Inflammatory macrophage treated with lipopolysaccharide for 4 hours (primary cell): ENCODE measurements at regions not wholly inside any gene's neighbourhood (a gene's known extent, or its start where the extent isn't known, plus 50 kb on each side); places are given as distances from the start of the nearest gene placed in this dataset.

ENCODE experiments used
- DNase-seq: peaks from one replicate; pipeline ENCODE4 v3.0.0-alpha.2; 2020

DNA sequence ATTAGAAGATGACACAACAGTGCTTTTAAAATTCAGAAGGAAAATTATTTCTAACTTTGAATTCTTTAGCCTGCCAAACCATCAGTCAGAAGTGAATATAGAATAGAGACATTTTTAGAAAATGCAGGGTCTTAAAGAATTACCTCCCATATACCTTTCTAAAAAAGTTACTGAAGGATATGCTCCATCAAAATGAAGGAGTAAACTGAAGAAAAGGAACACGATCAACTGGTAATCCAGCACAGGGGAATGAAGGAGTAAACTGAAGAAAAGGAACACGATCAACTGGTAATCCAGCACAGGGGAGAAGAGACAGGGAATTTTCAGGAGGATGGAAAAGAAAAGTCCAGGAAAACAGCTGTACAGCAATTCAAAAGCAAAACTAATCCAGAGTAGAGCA lies 75.4 kb upstream of the LDLRAD3 start:
- DNase-seq, result no peak

DNA sequence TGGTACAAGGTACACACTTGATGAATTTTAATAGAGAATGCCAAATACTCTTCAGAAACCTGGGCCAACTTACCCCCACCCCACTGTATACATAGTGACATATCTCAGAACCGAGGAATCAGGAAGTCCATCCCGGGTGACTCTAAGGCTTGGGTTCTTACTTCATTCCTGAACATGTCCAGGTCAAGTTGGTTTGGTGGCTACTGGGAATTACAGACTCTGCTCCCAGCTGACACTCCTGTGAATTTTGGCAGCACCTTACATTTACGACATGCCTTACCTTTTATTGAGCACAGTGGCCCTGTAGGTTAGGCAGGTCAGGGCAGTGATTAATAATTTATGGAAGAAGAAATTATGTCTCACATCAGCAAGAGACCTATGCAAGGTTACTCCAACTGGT lies 70.1 kb upstream of the LDLRAD3 start:
- no peak for DNase-seq

DNA sequence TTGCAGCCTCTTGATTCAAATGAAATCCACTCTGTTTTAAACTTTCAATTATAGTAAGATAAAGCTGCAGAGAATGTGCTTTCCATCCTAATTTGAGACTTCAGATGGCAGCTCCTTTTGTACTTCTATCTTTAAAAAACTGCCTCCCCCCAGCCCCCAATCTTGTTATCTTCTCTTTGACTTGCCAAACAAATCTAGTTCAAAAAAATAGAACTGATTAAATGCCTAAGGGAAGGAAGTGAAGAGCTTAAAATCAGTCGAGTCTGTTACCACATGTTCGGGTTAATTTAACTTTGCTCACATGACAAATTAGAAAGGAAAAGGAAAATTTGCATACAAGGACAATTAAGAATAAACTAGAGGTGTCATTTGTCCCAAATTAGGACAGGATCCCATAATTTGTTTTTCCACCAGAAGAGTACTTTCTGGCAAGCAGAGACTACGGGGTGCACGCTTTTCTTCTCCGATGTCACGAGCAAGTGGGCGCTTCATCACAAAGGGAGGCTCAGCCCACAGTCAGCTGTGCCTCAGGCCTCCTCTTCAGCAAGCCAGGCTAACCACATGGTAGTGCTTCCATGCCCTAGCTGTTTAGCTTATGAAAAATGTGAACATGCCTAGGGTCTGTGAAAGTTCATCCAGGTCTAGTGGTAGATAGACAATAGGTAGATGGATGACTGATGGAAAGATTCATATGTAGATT lies 69.0 kb upstream of the LDLRAD3 start:
- no peak for DNase-seq

DNA sequence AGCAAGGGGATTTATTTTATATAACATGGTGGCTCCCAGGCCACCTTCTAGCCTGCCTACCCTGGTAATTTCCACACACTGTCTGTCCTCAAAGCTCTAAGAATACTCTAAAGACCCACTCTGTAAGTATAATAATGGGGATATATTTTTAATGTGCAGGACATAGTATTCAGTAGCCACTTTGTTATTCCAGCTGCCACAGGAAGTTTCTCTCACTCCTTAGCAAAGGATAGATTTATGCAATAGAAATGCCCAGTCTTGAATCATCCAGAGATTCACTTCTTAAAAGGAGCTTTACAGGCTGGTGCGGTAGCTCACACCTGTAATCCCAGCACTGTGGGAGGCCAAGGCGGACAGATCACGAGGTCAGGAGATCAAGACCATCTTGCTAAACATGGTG lies 68.4 kb upstream of the LDLRAD3 start:
- no peak for DNase-seq

DNA sequence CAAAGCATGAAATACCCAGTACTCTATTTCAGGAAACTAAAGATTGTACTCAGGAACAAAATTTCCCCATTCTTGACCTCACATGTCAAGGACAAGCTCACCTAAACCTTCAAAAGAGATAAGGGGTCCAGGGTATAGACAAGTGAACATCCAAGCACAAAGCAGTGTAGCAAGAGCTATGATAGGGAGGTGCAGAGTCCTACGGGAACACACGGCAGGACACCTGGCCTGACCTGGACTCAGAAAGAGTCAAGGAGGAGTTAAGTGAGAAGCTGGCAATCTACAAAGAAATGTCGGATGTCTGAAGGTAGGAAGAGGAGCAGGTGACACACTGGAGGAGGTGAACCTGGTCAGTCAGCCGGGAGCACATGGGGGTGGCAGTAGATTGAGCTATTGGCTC lies 67.1 kb upstream of the LDLRAD3 start:
- no peak for DNase-seq

DNA sequence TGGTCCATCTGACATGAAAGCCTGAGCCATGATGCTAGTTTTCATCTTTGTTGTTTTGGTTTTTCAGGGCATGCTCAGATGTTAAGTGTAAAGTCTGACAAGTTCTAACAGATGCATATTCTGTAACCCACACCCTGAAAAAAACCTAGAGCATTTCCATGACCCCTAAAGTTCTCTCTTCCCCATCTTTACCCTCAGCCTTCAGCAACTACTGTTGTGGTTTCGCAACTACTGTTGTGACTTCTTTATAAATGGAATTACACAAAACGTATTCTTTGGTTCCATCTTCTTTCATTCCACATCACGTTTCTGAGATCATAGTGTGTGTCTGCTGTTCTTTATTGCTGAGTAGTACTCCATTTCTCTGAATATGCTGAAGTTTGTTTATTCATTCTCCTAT lies 65.1 kb upstream of the LDLRAD3 start:
- peak; percentile 79 for DNase-seq

DNA sequence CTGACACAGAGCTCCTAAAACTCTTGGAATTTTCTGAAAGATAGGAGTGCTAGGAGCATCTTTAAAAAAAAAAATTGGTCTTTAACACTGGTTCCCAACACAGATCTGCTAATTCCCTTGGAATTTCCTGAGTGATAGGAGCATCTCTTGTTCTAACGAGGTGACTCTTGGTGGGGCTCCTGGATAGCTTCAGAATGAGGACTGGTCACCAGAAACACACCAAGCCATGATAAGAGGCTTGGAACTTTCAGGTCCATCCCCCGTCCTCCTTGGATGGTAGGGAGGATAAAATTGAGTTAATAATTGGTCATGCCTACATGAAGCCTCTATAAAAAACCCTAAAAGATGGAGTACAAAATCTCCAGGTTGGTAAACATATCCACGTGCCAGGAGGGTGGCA lies 64.5 kb upstream of the LDLRAD3 start:
- no peak for DNase-seq

DNA sequence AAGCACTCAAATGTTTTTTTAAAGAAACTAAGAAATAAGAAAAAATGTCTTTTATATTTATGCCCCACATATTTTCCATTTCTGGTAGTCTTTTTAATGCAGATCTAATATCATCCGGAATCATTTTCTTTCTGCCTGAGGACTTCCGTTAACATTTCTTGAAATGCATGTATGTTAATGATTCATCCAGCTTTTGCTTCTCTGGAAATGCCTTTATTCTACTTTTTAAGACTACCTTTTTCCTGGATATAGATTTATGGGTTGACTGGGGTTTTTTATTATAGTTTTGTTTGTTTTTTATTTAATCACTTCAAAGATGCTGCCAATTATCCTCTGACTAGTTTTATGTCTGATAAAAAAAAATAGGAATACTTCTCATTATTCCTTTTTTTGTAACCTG lies 57.1 kb upstream of the LDLRAD3 start:
- no peak for DNase-seq

DNA sequence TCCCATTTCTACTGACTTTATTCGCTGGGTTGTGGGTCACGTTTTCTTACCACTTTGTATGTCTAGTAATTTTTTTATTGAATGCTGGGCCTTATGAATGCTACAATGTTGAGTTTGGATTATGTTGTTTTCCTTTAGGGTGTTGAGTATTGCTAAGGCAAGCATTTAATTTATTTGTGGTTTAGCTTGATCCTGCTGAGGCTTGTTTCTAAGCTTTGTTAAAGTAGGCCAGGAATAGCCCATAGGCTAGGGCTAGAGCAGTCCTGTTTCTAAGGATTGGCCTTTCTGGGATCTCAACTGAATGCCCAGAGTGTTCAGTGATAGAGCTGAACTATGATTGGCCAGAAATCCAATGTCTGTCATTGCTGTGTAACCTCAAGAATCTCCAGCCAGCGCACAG lies 56.1 kb upstream of the LDLRAD3 start:
- DNase-seq, result no peak

DNA sequence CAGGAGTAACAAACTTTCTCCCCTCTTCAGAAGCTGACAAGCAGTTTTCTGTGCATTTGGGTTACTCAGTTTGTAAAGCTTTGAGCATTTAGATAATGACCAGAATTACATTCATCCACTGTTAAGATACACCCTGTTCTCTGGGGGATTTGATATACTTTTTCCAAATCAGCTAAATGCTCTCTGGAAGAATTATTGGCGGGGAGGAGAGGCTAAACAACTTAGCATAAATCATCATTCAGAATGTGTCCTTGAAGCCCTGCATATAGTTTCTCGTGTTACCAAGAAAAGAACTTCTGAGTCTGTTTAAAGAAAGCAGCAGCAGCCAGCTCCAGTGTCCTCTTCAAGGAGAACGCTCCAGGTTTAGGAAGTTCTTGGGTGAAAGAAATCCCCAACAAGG lies 54.9 kb upstream of the LDLRAD3 start:
- DNase-seq, result no peak

DNA sequence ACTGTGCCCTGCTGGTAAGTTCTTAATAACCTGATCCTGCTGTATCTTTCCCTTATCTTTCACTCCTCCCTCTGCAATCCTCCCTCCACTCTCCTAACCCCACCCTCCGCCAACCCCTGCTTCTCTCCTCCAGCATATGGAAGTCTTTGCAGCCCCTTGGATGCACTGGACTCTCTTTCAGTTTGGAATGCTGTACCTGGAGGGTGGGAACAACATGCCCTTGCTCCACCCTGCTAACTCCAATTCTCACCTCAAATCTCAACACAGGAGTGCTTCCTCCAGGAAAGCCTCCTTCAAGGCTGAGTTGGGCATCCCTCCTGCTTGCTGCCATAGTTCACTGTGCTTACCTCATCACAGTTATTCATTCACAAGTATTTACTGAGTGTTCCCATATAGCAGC lies 52.8 kb upstream of the LDLRAD3 start:
- DNase-seq, result no peak

DNA sequence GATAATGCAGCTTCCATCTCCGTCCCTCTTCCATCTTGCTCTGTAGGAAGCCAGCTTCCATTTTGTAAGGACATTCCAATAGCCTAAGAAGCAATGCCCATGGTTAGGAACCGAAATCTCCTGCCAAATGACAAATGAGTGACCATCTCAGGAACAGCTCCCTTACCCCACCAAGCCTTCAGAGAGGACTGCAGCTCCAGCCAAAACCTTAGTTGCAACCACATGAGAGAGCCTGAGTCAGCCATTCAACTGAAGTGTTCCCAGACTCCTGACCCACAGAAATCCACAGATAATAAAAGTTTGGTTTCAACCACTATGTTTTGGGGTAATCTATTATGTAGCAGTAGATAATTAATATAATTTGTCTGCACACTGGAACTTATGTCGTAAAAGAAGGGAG lies 51.7 kb upstream of the LDLRAD3 start:
- no peak for DNase-seq

DNA sequence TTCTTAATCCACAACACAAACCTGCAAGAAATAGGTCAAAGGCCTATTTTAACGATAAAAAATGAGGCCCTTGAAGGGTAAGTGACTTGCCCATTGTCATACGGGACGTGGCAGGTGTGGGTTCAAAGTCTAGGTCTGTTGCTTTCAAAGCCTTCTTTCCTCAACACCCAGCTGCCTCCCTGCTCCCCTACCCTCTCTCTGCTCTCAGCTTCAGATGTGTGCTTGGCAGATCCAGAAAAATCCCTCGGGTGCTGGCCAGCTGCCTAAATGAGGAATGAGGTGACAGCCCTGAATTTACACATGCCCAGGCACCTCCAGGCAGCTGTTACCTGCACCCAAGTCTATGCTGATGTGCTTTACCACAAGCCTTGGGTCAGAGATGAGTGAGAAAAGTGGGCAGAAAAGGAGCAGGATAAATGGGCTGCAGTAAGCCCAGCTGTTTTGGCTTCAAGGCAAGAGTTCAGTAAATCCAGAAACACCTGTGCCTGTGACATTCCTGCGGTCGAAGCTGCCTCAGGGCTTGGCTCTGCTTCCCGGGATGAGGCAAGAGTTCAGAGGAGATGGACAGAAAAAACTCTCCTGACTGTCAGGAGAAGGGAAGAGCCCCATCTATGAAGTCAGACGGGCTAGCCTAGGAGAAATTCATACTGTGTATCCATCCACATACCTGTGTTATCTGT lies 49.9 kb upstream of the LDLRAD3 start:
- no peak for DNase-seq
